ENCODE measurements at regions not wholly inside any gene's neighbourhood (a gene's known extent, or its start where the extent isn't known, plus 50 kb on each side); places are given as distances from the start of the nearest gene placed in this dataset.

- DNase-seq (ENCODE audit: low read depth, low spot score), result no peak
These were observed 133.9 kb downstream of the SLITRK6 start for GRCh38 chr13:85665286-85665685.

- no peak for DNase-seq (ENCODE audit: low read depth, low spot score)
These were observed 135.4 kb downstream of the SLITRK6 start for GRCh38 chr13:85663856-85664255.

- DNase-seq (ENCODE audit: low read depth, low spot score), result no peak
These were observed 137.0 kb downstream of the SLITRK6 start for GRCh38 chr13:85662186-85662585.

- no peak for DNase-seq (ENCODE audit: low read depth, low spot score)
These were observed 137.5 kb downstream of the SLITRK6 start for GRCh38 chr13:85661675-85662074.

GRCh38 chr13:85659493-85659892 lies 139.7 kb downstream of the SLITRK6 start:
- DNase-seq (ENCODE audit: low read depth, low spot score), result no peak

- DNase-seq (ENCODE audit: low read depth, low spot score), result no peak
These were observed 141.3 kb downstream of the SLITRK6 start for GRCh38 chr13:85657942-85658341.

- DNase-seq (ENCODE audit: low read depth, low spot score), result no peak
These were observed 144.2 kb downstream of the SLITRK6 start for GRCh38 chr13:85655040-85655439.

- DNase-seq (ENCODE audit: low read depth, low spot score), result no peak
These were observed 145.0 kb downstream of the SLITRK6 start for GRCh38 chr13:85654227-85654626.

GRCh38 chr13:85653681-85654080 lies 145.5 kb downstream of the SLITRK6 start:
- no peak for DNase-seq (ENCODE audit: low read depth, low spot score)

- no peak for DNase-seq (ENCODE audit: low read depth, low spot score)
These were observed 146.7 kb downstream of the SLITRK6 start for GRCh38 chr13:85652491-85652890.

- no peak for DNase-seq (ENCODE audit: low read depth, low spot score)
These were observed 147.8 kb downstream of the SLITRK6 start for GRCh38 chr13:85651440-85651839.

GRCh38 chr13:85650613-85651012 lies 148.6 kb downstream of the SLITRK6 start:
- DNase-seq (ENCODE audit: low read depth, low spot score), result no peak

GRCh38 chr13:85640727-85641126 lies 158.5 kb downstream of the SLITRK6 start:
- no peak for DNase-seq (ENCODE audit: low read depth, low spot score)

GRCh38 chr13:85638815-85639393 lies 160.3 kb downstream of the SLITRK6 start:
- no peak for DNase-seq (ENCODE audit: low read depth, low spot score)

- no peak for DNase-seq (ENCODE audit: low read depth, low spot score)
These were observed 161.0 kb downstream of the SLITRK6 start for GRCh38 chr13:85638265-85638664.

GRCh38 chr13:85632526-85633195 lies 166.6 kb downstream of the SLITRK6 start:
- no peak for DNase-seq (ENCODE audit: low read depth, low spot score)

- DNase-seq (ENCODE audit: low read depth, low spot score), result no peak
These were observed 167.4 kb downstream of the SLITRK6 start for GRCh38 chr13:85631801-85632200.

- no peak for DNase-seq (ENCODE audit: low read depth, low spot score)
These were observed 172.6 kb downstream of the SLITRK6 start for GRCh38 chr13:85626603-85627002.

- DNase-seq (ENCODE audit: low read depth, low spot score), result no peak
These were observed 179.9 kb downstream of the SLITRK6 start for GRCh38 chr13:85619321-85619720.

- no peak for DNase-seq (ENCODE audit: low read depth, low spot score)
These were observed 180.7 kb downstream of the SLITRK6 start for GRCh38 chr13:85618521-85618920.

- DNase-seq (ENCODE audit: low read depth, low spot score), result no peak
These were observed 182.9 kb downstream of the SLITRK6 start for GRCh38 chr13:85616275-85616674.

- no peak for DNase-seq (ENCODE audit: low read depth, low spot score)
These were observed 184.2 kb downstream of the SLITRK6 start for GRCh38 chr13:85615031-85615430.

GRCh38 chr13:85610024-85610423 lies 189.2 kb downstream of the SLITRK6 start:
- DNase-seq (ENCODE audit: low read depth, low spot score), result no peak
